ENCODE measurements at regions not wholly inside any gene's neighbourhood (a gene's known extent, or its start where the extent isn't known, plus 50 kb on each side); places are given as distances from the start of the nearest gene placed in this dataset.

- TF ChIP-seq EZH2phosphoT487 (IDR thresholded peaks at IDR 0.05; ENCODE audit: borderline replicate concordance) (no peak), CTCF (conservative IDR thresholded peaks at IDR 0.05; ENCODE audit: low read length) (no peak)
Measured at GRCh38 chr12:16130343-16130742, 147.1 kb downstream of the SLC15A5 start.
